Uterus (tissue), 3 donors: ENCODE measurements at regions not wholly inside any gene's neighbourhood (a gene's known extent, or its start where the extent isn't known, plus 50 kb on each side); places are given as distances from the start of the nearest gene placed in this dataset.

Source experiments
- DNase-seq, 2 donors: peaks; one replicate each; pipeline ENCODE4 v3.0.0-alpha.2; 2019 to 2020
- H3K27ac ChIP-seq, 2 donors: fragments of 200-600 bp; sonication (generic); 1 replicate in 1 of 2; 2 replicates in 1 of 2; pipeline ENCODE4 v1.5.1; 2016 to 2018
- H3K27me3 ChIP-seq, 2 donors: fragments of 200-600 bp; sonication (generic); one replicate each; pipeline ENCODE4 v1.5.1; 2018 to 2019; ENCODE audit warnings: control low read depth in 1 of 2
- H3K36me3 ChIP-seq, 2 donors: fragments of 200-600 bp; sonication (generic); one replicate each; pipeline ENCODE4 v1.5.1; 2019; ENCODE audit warnings: control low read depth in 1 of 2
- H3K4me1 ChIP-seq, 2 donors: fragments of 200-600 bp; sonication (generic); one replicate each; pipeline ENCODE4 v1.5.1; 2018 to 2019; ENCODE audit warnings: control low read depth in 1 of 2
- H3K4me3 ChIP-seq, 2 donors: fragments of 200-600 bp; sonication (generic); 1 replicate in 1 of 2; 2 replicates in 1 of 2; pipeline ENCODE4 v1.5.1; 2018 to 2019; ENCODE audit warnings: mild to moderate bottlenecking in 1 of 2
- H3K9me3 ChIP-seq, 2 donors: fragments of 200-600 bp; sonication (generic); one replicate each; pipeline ENCODE4 v1.5.1; 2019; ENCODE audit warnings: control low read depth in 1 of 2
- POLR2A ChIP-seq, 2 donors: fragments of 450-650 bp; IDR thresholded peaks; one replicate each; pipeline ENCODE4 v1.6.1; 2016; ENCODE audit warnings: antibody characterized with exemption in 2 of 2, mild to moderate bottlenecking in 1 of 2, moderate library complexity in 1 of 2
- intact Hi-C: fragments of 100-400 bp; cut with DNase I; formaldehyde crosslinking; loops from one replicate; pipeline ENCODE4 v1.15.1; 2023; ENCODE audit warnings: low total_unique reads
- TF ChIP-seq, protein P1 (sequence below), 4 experiments: fragments of 200-600 bp in 2 of 4; fragments of 450-650 bp in 2 of 4; sonication (generic) in 2 of 4; IDR thresholded peaks; one replicate each; pipeline ENCODE4 v1.5.1; 2016 to 2019; ENCODE audit warnings: antibody characterized with exemption in 4 of 4, mild to moderate bottlenecking in 2 of 4, moderate library complexity in 1 of 4
- donor health status: DM: yes; HTN: yes; CAD: no.

DNA sequence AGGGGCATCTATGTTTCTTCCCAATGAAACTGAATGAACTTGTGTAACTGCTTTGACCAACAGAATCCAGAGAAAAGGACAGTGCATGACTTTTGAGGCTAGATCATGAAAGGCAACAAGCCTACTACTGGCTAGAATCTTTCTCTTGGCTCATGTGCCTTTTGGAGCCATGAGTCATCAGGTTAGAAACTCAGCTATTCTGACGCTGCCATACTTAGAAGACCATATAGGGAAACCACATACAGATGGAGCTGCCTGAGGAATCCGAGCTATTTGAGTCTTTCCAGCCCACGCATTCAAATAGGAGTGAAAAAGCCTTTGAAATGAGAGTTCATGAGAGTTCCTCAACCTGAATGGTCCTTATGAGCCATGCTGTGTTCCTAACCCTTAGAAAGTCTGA lies 738.5 kb upstream of the CHRM3 start:
- Histone ChIP-seq H3K4me3 (no peak overlapping the region), H3K27me3 (no peaks in the 10 kb centered on the region), H3K27ac (no peak overlapping the region), H3K36me3 (no peaks in the 10 kb centered on the region), H3K4me1 (no peaks in the 10 kb centered on the region), H3K9me3 (no peaks in the 10 kb centered on the region)
- intact Hi-C loops = no loop called here
- DNase-seq = no peak
- TF ChIP-seq, protein P1, sequence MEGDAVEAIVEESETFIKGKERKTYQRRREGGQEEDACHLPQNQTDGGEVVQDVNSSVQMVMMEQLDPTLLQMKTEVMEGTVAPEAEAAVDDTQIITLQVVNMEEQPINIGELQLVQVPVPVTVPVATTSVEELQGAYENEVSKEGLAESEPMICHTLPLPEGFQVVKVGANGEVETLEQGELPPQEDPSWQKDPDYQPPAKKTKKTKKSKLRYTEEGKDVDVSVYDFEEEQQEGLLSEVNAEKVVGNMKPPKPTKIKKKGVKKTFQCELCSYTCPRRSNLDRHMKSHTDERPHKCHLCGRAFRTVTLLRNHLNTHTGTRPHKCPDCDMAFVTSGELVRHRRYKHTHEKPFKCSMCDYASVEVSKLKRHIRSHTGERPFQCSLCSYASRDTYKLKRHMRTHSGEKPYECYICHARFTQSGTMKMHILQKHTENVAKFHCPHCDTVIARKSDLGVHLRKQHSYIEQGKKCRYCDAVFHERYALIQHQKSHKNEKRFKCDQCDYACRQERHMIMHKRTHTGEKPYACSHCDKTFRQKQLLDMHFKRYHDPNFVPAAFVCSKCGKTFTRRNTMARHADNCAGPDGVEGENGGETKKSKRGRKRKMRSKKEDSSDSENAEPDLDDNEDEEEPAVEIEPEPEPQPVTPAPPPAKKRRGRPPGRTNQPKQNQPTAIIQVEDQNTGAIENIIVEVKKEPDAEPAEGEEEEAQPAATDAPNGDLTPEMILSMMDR (IDR thresholded peaks at IDR 0.05) = no peak
- no peak for TF ChIP-seq POLR2A (IDR thresholded peaks at IDR 0.05)

DNA sequence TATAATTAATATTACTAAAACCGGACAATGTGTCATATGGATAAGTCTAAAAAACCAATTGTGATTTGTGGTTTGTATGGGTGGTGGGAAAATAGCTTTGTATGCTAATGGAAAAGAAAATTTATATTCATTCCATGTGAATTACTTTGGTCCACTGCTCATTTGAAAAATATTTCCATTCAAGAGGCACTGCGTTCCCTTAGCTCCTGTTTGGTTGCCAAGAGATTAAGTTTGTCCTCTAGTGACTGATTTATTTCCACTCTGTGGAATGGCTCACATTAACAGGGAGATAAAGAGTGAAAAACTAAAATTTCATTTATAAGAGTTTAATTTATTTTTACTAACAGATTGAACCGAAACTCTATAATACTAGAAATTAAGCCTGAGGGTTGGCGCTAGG lies 744.1 kb upstream of the CHRM3 start:
- H3K36me3 ChIP-seq = no peaks in the 10 kb centered on the region
- H3K27ac ChIP-seq = no peak overlapping the region
- no peaks in the 10 kb centered on the region for H3K4me1 ChIP-seq
- H3K9me3 ChIP-seq = no peaks in the 10 kb centered on the region
- TF ChIP-seq, protein P1 (IDR thresholded peaks at IDR 0.05) = no peak
- TF ChIP-seq POLR2A (IDR thresholded peaks at IDR 0.05) = no peak
- DNase-seq = no peak
- intact Hi-C loops = no loop called here
- H3K27me3 ChIP-seq = no peaks in the 10 kb centered on the region
- no peak overlapping the region for H3K4me3 ChIP-seq

DNA sequence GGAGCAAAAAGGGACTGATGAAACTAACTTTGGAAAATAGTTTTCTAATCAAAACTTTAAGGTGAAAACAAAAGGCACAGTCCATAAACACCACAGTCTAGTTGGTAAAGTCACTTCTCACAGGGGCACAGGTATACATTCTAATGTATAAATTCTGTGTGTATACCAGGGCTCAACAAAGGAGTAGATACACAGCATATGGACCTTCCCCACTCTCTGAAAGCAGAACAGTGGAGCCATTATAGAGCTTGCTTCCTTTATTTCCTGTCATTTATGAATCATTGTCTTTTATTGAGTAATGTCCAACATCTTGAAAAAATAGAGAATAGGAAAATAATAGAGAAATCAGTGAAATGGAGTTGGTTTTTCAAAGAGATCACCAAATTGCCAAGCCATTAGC lies 746.5 kb upstream of the CHRM3 start:
- Histone ChIP-seq H3K36me3 (no peaks in the 10 kb centered on the region), H3K9me3 (no peaks in the 10 kb centered on the region), H3K4me1 (no peaks in the 10 kb centered on the region), H3K27ac (no peak overlapping the region), H3K27me3 (no peaks in the 10 kb centered on the region), H3K4me3 (no peak overlapping the region)
- intact Hi-C loops = no loop called here
- no peak for DNase-seq
- TF ChIP-seq POLR2A (IDR thresholded peaks at IDR 0.05) = no peak
- TF ChIP-seq, protein P1 (IDR thresholded peaks at IDR 0.05) = no peak

DNA sequence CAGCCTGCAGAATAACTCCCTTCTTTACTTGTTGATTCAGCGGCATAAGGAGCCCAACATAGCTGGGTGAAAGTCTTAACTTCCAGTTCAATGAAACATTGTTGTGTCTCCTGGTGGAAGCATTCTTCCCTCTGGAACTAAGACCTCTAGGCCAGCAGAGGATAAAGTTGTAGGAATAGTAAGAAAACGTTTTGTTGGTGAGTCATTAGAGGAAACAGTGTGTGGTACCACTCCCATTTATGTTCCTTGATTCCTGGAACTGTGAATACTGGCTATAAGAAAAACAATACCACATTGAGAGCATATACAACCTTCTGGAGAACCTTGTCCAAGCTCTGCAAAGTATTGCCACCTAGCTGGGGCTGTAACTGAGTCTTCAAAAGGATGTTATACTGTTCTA lies 737.4 kb upstream of the ZP4 start:
- DNase-seq = no peak
- no peaks in the 10 kb centered on the region for H3K27me3 ChIP-seq
- H3K9me3 ChIP-seq = no peaks in the 10 kb centered on the region
- H3K27ac ChIP-seq = no peak overlapping the region
- H3K4me3 ChIP-seq = no peak overlapping the region
- no peaks in the 10 kb centered on the region for H3K36me3 ChIP-seq
- TF ChIP-seq POLR2A (IDR thresholded peaks at IDR 0.05) = no peak
- TF ChIP-seq, protein P1 (IDR thresholded peaks at IDR 0.05) = no peak
- H3K4me1 ChIP-seq = no peaks in the 10 kb centered on the region
- intact Hi-C loops = no loop called here

DNA sequence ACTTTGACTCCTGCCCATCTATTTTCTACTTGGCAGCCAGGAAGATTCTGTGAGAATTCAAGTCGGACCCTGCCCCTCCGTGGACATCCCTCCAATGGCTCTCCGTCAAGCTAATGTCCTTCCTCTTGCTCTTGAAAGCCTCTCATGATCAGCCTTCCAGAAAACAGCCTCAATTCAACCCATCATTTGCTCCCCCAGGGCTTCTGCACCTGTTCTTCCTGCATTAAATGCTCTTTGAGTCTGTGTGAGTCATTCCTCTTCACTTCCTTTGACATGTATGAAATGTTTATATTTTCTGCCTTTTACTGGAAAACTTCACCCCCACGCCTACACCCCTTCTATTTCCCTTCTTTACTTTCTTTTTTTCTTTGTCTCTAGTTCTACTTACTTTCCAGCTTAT lies 734.1 kb upstream of the ZP4 start:
- no peak overlapping the region for H3K4me3 ChIP-seq
- DNase-seq = no peak
- intact Hi-C loops = no loop called here
- H3K27me3 ChIP-seq = no peaks in the 10 kb centered on the region
- no peaks in the 10 kb centered on the region for H3K4me1 ChIP-seq
- no peak overlapping the region for H3K27ac ChIP-seq
- H3K36me3 ChIP-seq = no peaks in the 10 kb centered on the region
- H3K9me3 ChIP-seq = no peaks in the 10 kb centered on the region
- TF ChIP-seq, protein P1 (IDR thresholded peaks at IDR 0.05) = no peak
- TF ChIP-seq POLR2A (IDR thresholded peaks at IDR 0.05) = no peak
